SK-N-SH (cell line): ENCODE measurements at regions not wholly inside any gene's neighbourhood (a gene's known extent, or its start where the extent isn't known, plus 50 kb on each side); places are given as distances from the start of the nearest gene placed in this dataset.

ENCODE experiments used
- CTCF ChIA-PET: fragments of 300-600, 350-600 bp; formaldehyde crosslinking; extraction: SDS; loops from one replicate; lab custom pipeline; 2021; lab: Yijun Ruan, JAX
- POLR2A ChIA-PET: fragments of 350-600 bp; sonication (Branson Sonifier 250); formaldehyde crosslinking; extraction: SDS; loops from one replicate; lab custom pipeline; 2020; ENCODE audit warnings: antibody characterized with exemption, inconsistent platforms; lab: Yijun Ruan, JAX
- DNase-seq: peaks from one replicate; pipeline ENCODE4 v3.0.0; 2012
- H2AFZ ChIP-seq: fragments of 200-600 bp; sonication (generic); 2 replicates; pipeline ENCODE4 v1.8.1; 2016; ENCODE audit warnings: antibody characterized with exemption, mild to moderate bottlenecking, low read depth
- H3F3A ChIP-seq: fragments of 200-600 bp; sonication (generic); replicated peaks from 2 replicates; pipeline ENCODE3; 2016; ENCODE audit warnings: antibody characterized with exemption, mild to moderate bottlenecking; ENCODE audit not compliant: insufficient read depth
- H3K27ac ChIP-seq, 2 experiments: fragments of 200-500 bp in 1 of 2; fragments of 200-600 bp in 1 of 2; sonication (Bioruptor generic) in 1 of 2; sonication (generic), shearing (Covaris generic) in 1 of 2; 2 replicates each; pipeline versions ENCODE4 v1.5.1 to v1.6.1; 2014 to 2016; ENCODE audit warnings: low read depth in 2 of 2, inconsistent platforms in 1 of 2, low read length in 1 of 2, mild to moderate bottlenecking in 1 of 2, mixed read lengths in 1 of 2
- H3K27me3 ChIP-seq: fragments of 200-600 bp; sonication (generic), shearing (Covaris generic); 2 replicates; pipeline ENCODE4 v1.6.1; 2016; ENCODE audit warnings: mixed run types; ENCODE audit not compliant: insufficient read depth
- H3K36me3 ChIP-seq, 2 experiments: fragments of 200-500 bp in 1 of 2; fragments of 200-600 bp in 1 of 2; sonication (Bioruptor generic) in 1 of 2; sonication (generic) in 1 of 2; replicated peaks in 1 of 2; 2 replicates each; pipeline versions ENCODE3 to v1.5.1; 2014 to 2016; ENCODE audit warnings: low read length in 1 of 2, mild to moderate bottlenecking in 1 of 2; ENCODE audit not compliant: insufficient read depth in 2 of 2, control insufficient read depth in 1 of 2
- H3K4me1 ChIP-seq, 2 experiments: fragments of 200-500 bp in 1 of 2; fragments of 200-600 bp in 1 of 2; sonication (Bioruptor generic) in 1 of 2; sonication (generic), shearing (Covaris generic) in 1 of 2; 2 replicates each; pipeline versions ENCODE4 v1.5.1 to v1.6.1; 2014 to 2016; ENCODE audit warnings: low read depth in 1 of 2, low read length in 1 of 2, mixed run types in 1 of 2; ENCODE audit not compliant: insufficient read depth in 2 of 2, control insufficient read depth in 1 of 2
- H3K4me2 ChIP-seq: fragments of 200-600 bp; sonication (generic), shearing (Covaris generic); 2 replicates; pipeline ENCODE4 v1.6.1; 2017; ENCODE audit warnings: mixed run types
- H3K4me3 ChIP-seq, 2 experiments: fragments of 200-500 bp in 1 of 2; fragments of 200-600 bp in 1 of 2; sonication (Bioruptor generic) in 1 of 2; sonication (generic), shearing (Covaris generic) in 1 of 2; 2 replicates each; pipeline versions ENCODE4 v1.5.1 to v1.8.1; 2014 to 2016; ENCODE audit warnings: low read depth in 2 of 2, inconsistent platforms in 1 of 2, low read length in 1 of 2, mild to moderate bottlenecking in 1 of 2, mixed read lengths in 1 of 2, moderate library complexity in 1 of 2
- H3K79me2 ChIP-seq: fragments of 200-600 bp; sonication (generic); 2 replicates; pipeline ENCODE4 v1.8.1; 2017; ENCODE audit warnings: mild to moderate bottlenecking; ENCODE audit not compliant: insufficient read depth
- H3K9ac ChIP-seq: fragments of 200-600 bp; sonication (generic); 2 replicates; pipeline ENCODE4 v1.6.1; 2017; ENCODE audit warnings: mixed run types
- H3K9me2 ChIP-seq: fragments of 200-600 bp; sonication (generic); 2 replicates; pipeline ENCODE4 v1.6.1; 2017; ENCODE audit warnings: mixed run types
- H3K9me3 ChIP-seq: fragments of 200-600 bp; sonication (generic); 2 replicates; pipeline ENCODE4 v1.6.1; 2017; ENCODE audit warnings: mixed run types, mild to moderate bottlenecking, moderate library complexity
- H4K20me1 ChIP-seq: fragments of 200-600 bp; sonication (generic); 2 replicates; pipeline ENCODE4 v1.6.1; 2017; ENCODE audit warnings: mild to moderate bottlenecking, mixed run types; ENCODE audit not compliant: insufficient read depth
- CHD2 ChIP-seq: fragments of 150-350 bp; IDR thresholded peaks from 2 replicates; pipeline ENCODE4 v1.6.1; 2018; ENCODE audit warnings: low read length; ENCODE audit not compliant: partially characterized antibody
- ELF1 ChIP-seq: IDR thresholded peaks from 2 replicates; pipeline ENCODE4 v1.4.0; 2012
- GABPA ChIP-seq: IDR thresholded peaks from 2 replicates; pipeline ENCODE4 v1.4.0; 2012; ENCODE audit warnings: low read depth, mild to moderate bottlenecking
- GATA2 ChIP-seq: sonication (generic); formaldehyde crosslinking; IDR thresholded peaks from 2 replicates; pipeline ENCODE4 v1.5.0; 2020; ENCODE audit warnings: mild to moderate bottlenecking, missing genetic modification reagents
- IRF3 ChIP-seq: fragments of 150-350 bp; IDR thresholded peaks from 2 replicates; pipeline ENCODE4 v1.6.1; 2016; ENCODE audit warnings: mild to moderate bottlenecking, low read depth, low read length
- MAX ChIP-seq: IDR thresholded peaks from 2 replicates; pipeline ENCODE4 v1.4.0; 2012; ENCODE audit warnings: low read depth
- NFIC ChIP-seq: IDR thresholded peaks from 2 replicates; pipeline ENCODE4 v1.4.0; 2012; ENCODE audit warnings: borderline replicate concordance
- TAF1 ChIP-seq: IDR thresholded peaks from 2 replicates; pipeline ENCODE4 v1.6.1; 2012; ENCODE audit warnings: low read depth, mild to moderate bottlenecking, low read length, moderate library complexity, borderline replicate concordance
- USF2 ChIP-seq: fragments of 150-350 bp; IDR thresholded peaks from 2 replicates; pipeline ENCODE4 v1.6.1; 2017; ENCODE audit warnings: antibody characterized with exemption, low read length, low read depth, borderline replicate concordance
- WGBS: methylation state at CpG from one replicate; pipeline ENCODE4 v1.1.6; 2017; ENCODE audit warnings: low lambda C conversion rate; 5-methylcytosine and 5-hydroxymethylcytosine counted together
- TF ChIP-seq, protein P1 (sequence below): IDR thresholded peaks from 2 replicates; pipeline ENCODE4; 2012
- TF ChIP-seq, protein P2 (sequence below): IDR thresholded peaks from 2 replicates; pipeline ENCODE4 v1.6.1; 2012; ENCODE audit warnings: mild to moderate bottlenecking, low read depth, low read length, moderate library complexity
- TF ChIP-seq, protein P3 (sequence below): fragments of 200-600 bp; sonication (generic); IDR thresholded peaks from 2 replicates; pipeline ENCODE4 v1.6.1; 2017; ENCODE audit warnings: antibody characterized with exemption, mild to moderate bottlenecking, moderate library complexity

- Histone ChIP-seq H3K4me2 (no peak overlapping the region), H2AFZ (no peak overlapping the region), H3K9ac (no peak overlapping the region), H4K20me1 (no peaks in the 10 kb centered on the region), H3K9me2 (no peaks in the 10 kb centered on the region), H3K27me3 (peaks cover 17% of the 10 kb centered on the region)
- no peak for DNase-seq
- TF ChIP-seq, protein P1, sequence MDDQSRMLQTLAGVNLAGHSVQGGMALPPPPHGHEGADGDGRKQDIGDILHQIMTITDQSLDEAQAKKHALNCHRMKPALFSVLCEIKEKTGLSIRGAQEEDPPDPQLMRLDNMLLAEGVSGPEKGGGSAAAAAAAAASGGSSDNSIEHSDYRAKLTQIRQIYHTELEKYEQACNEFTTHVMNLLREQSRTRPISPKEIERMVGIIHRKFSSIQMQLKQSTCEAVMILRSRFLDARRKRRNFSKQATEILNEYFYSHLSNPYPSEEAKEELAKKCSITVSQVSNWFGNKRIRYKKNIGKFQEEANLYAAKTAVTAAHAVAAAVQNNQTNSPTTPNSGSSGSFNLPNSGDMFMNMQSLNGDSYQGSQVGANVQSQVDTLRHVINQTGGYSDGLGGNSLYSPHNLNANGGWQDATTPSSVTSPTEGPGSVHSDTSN = no peak
- no peak for TF ChIP-seq NFIC
- TF ChIP-seq MAX = no peak
- TF ChIP-seq GABPA = no peak
- no peak for TF ChIP-seq TAF1
- TF ChIP-seq, all 33 proteins: peak for 0
- WGBS = 27% methylated on average over 13 of the region's 13 CpGs
- Histone ChIP-seq H3K4me1 (no peaks in the 10 kb centered on the region), H3F3A (no peaks in the 10 kb centered on the region), H3K27ac (no peak overlapping the region), H3K79me2 (no peaks in the 10 kb centered on the region), H3K4me3 (no peak overlapping the region), H3K9me3 (no peaks in the 10 kb centered on the region), H3K36me3 (no peaks in the 10 kb centered on the region)
- ChIA-PET CTCF (interaction anchor here (2.0 kb wide), 1 partner anchor 175 kb away, joined by 5 read pairs; no protein-coding TSS in a partner anchor), POLR2A (no interaction called here)
These were observed 99.5 kb downstream of the HTR5A start for GRCh38 chr7:155169498-155170065.

DNA sequence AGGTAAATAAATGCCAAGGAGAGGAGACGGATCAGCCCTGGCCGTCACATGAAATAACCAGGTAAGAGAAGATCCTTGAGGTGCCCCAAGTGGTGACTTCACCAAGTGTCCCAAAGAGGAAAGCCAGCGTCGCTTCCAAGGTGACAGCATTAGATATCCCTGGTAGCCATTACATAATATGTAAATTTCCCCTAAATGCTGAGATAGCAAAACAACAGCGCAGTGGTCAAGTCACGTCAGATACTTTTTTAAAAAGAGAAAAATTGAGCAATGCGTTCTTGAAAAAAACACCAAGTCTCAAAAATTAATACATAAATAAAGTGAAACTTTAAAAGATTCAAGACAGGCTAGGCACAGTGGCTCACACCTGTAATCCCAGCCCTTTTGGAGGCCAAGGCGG, 100.2 kb downstream of the HTR5A start:
- H2AFZ ChIP-seq = no peak overlapping the region
- WGBS = 40% methylated on average over 8 of the region's 8 CpGs
- peaks cover 11% of the 10 kb centered on the region for H3K27me3 ChIP-seq
- POLR2A ChIA-PET = no interaction called here
- no peak overlapping the region for H3K4me3 ChIP-seq
- TF ChIP-seq IRF3 (no peak), ELF1 (no peak)
- TF ChIP-seq, all 33 proteins: peak for 0
- Histone ChIP-seq H3K4me1 (no peaks in the 10 kb centered on the region), H3K9ac (no peak overlapping the region), H3F3A (no peaks in the 10 kb centered on the region), H3K36me3 (no peaks in the 10 kb centered on the region), H3K79me2 (no peaks in the 10 kb centered on the region), H3K27ac (no peak overlapping the region), H3K9me2 (no peaks in the 10 kb centered on the region), H3K9me3 (no peaks in the 10 kb centered on the region), H4K20me1 (no peaks in the 10 kb centered on the region), H3K4me2 (no peak overlapping the region)
- no peak for DNase-seq
- CTCF ChIA-PET = no interaction called here

DNA sequence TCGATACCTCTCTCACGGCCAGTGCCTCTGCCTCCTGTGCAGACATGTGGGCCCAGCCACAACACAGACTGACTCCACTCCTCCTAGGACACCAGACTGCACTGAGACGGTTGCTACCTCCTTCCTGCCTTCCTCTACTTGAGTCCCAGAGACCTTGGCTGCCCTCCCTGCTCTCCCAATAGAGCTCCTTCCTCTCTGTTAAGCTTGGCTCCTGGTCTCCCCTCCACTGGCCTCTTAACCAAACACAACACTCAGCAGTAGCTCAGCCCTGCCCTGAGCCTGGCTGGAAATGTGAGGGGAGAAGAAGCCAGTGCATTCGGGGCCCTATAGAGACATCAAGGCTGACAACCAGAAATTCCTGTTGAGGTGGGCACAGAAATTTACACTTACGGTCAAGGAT, 102.0 kb downstream of the HTR5A start:
- CTCF ChIA-PET = no interaction called here
- Histone ChIP-seq H3K4me3 (no peak overlapping the region), H3K4me2 (no peak overlapping the region), H3K9ac (no peak overlapping the region), H3F3A (no peaks in the 10 kb centered on the region), H3K9me2 (no peaks in the 10 kb centered on the region), H3K36me3 (no peaks in the 10 kb centered on the region), H3K79me2 (no peaks in the 10 kb centered on the region), H2AFZ (no peak overlapping the region), H3K27ac (no peak overlapping the region), H3K9me3 (no peaks in the 10 kb centered on the region), H3K27me3 (peaks cover 11% of the 10 kb centered on the region), H3K4me1 (no peaks in the 10 kb centered on the region), H4K20me1 (no peaks in the 10 kb centered on the region)
- whole genome bisulfite sequencing = 36% methylated on average over 5 of the region's 5 CpGs
- no peak for DNase-seq
- POLR2A ChIA-PET = no interaction called here
- no peak for TF ChIP-seq GATA2
- no peak for TF ChIP-seq USF2
- TF ChIP-seq, protein P2, sequence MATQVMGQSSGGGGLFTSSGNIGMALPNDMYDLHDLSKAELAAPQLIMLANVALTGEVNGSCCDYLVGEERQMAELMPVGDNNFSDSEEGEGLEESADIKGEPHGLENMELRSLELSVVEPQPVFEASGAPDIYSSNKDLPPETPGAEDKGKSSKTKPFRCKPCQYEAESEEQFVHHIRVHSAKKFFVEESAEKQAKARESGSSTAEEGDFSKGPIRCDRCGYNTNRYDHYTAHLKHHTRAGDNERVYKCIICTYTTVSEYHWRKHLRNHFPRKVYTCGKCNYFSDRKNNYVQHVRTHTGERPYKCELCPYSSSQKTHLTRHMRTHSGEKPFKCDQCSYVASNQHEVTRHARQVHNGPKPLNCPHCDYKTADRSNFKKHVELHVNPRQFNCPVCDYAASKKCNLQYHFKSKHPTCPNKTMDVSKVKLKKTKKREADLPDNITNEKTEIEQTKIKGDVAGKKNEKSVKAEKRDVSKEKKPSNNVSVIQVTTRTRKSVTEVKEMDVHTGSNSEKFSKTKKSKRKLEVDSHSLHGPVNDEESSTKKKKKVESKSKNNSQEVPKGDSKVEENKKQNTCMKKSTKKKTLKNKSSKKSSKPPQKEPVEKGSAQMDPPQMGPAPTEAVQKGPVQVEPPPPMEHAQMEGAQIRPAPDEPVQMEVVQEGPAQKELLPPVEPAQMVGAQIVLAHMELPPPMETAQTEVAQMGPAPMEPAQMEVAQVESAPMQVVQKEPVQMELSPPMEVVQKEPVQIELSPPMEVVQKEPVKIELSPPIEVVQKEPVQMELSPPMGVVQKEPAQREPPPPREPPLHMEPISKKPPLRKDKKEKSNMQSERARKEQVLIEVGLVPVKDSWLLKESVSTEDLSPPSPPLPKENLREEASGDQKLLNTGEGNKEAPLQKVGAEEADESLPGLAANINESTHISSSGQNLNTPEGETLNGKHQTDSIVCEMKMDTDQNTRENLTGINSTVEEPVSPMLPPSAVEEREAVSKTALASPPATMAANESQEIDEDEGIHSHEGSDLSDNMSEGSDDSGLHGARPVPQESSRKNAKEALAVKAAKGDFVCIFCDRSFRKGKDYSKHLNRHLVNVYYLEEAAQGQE = no peak
- TF ChIP-seq ELF1 = no peak
- TF ChIP-seq CHD2 = no peak
- TF ChIP-seq, protein P3, sequence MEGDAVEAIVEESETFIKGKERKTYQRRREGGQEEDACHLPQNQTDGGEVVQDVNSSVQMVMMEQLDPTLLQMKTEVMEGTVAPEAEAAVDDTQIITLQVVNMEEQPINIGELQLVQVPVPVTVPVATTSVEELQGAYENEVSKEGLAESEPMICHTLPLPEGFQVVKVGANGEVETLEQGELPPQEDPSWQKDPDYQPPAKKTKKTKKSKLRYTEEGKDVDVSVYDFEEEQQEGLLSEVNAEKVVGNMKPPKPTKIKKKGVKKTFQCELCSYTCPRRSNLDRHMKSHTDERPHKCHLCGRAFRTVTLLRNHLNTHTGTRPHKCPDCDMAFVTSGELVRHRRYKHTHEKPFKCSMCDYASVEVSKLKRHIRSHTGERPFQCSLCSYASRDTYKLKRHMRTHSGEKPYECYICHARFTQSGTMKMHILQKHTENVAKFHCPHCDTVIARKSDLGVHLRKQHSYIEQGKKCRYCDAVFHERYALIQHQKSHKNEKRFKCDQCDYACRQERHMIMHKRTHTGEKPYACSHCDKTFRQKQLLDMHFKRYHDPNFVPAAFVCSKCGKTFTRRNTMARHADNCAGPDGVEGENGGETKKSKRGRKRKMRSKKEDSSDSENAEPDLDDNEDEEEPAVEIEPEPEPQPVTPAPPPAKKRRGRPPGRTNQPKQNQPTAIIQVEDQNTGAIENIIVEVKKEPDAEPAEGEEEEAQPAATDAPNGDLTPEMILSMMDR = no peak
- TF ChIP-seq TAF1 = no peak
